HCEC 1CT (cell line): ENCODE measurements at regions not wholly inside any gene's neighbourhood (a gene's known extent, or its start where the extent isn't known, plus 50 kb on each side); places are given as distances from the start of the nearest gene placed in this dataset.

Experiments
- DNase-seq: peaks from one replicate; pipeline ENCODE4 v3.0.0-alpha.2; 2017

GRCh38 chr1:59071289-59071688 is 225.6 kb upstream of the FGGY start:
- no peak for DNase-seq

DNA sequence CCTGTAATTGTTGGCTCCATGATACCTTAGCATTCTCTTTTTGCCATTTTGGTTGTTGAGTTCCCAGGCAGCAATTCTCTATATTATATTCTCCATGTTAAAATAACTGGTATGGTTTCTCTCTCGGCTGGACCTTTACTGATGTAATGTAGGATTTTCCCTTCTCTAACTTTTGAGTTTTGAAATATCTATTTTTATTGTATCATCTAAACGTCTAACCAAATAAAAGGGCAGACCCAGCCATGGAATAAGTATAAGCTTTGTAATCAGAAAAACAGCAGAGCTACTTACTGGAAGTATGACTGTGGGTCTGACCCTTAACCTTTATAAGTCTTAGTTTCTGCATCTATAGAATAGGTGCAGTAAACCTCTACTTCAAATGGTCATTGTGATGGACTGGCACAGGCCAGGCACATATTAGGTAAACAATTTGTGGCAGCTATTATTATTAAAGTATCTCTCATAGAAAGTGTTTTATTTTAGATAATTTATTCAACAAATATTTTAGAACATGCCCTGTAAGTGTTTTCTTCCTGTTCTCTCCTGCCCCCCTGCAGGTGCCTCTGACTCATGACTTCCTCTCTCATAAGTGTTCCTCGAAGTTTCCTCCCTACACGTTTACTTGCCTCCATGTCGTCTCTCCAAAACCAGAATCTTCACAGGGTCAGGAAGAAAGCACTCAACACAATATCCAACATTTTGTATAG is 224.9 kb upstream of the FGGY start:
- DNase-seq, result no peak

- no peak for DNase-seq
Measured at GRCh38 chr1:59072583-59072947, 224.3 kb upstream of the FGGY start.

DNA sequence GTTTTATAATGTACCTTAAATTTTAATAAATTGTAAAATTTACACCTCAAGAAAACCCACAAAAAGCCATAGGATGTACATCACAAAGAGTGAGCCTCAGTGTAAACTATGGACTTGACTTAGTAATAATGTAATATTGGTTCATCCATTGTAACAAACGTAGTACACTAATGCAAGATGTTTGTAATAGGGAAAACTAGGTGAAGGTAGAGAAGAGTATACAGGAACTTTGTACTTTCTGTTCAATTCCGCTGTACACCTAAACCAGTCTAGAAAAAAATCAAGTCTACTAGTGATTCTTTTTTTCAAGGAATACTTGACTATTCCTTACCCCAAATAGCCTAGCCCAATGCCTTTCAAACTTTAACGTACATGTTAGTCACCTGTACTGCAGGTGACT is 222.3 kb upstream of the FGGY start:
- DNase-seq, result no peak

GRCh38 chr1:59075021-59075420 is 221.9 kb upstream of the FGGY start:
- no peak for DNase-seq

GRCh38 chr1:59076612-59077011 is 220.3 kb upstream of the FGGY start:
- DNase-seq, result peak; percentile 41

GRCh38 chr1:59077466-59078069 is 219.3 kb upstream of the FGGY start:
- DNase-seq, result no peak

DNA sequence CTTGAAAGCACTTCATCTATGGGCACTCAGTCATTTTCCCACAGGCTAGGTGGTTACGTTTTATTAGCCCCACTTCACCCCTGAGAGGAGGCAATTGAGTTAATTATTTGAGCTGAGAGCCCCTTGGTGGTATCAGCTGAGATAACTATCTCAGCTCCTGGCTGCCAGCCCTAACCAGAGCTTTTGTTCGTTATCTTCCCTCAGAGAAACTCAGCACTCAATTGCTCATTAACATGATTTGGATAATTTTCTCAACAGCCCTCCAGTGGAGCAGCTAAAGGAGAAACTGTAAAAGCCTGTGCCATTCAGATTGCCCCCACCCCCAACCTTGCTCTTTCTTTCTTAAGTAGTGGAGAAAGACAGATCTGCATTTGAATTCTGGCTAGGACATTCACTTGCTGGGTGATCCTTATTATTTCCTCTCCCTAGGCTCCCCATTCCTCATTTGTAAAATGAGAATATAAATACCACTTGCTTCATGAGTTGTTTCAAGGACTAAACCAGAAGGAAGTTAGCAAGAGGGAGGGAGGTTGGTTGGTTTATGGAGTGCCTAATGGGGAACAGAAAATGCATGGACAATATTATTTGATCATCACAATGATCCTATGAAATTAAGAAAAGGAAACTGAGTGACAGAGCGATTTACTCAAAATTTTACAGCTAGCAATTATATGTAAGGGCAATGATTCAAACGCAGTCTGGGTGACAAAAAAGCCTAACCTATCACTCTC is 218.7 kb upstream of the FGGY start:
- no peak for DNase-seq

DNA sequence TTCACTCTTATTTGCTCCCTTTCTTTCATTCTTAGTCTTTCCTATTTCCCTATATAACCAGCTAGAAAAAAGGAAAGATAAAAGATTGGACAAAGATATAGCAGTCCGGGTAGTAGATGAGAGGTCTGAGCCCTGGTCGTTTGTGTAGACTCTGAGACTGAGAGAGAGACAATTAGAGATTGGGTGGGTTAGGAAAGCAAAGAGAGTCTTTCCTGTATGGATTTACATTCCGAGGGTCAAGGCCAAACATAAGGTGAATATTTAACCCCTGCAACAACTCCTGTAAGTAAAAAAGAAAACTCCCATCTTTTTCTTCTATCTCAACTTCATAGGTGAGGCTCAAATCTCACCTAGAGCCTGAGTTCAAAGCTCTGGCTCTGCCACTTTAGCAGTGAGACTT is 218.0 kb upstream of the FGGY start:
- no peak for DNase-seq

- DNase-seq, result peak; percentile 24
Measured at GRCh38 chr1:59079434-59080140, 217.3 kb upstream of the FGGY start.

DNA sequence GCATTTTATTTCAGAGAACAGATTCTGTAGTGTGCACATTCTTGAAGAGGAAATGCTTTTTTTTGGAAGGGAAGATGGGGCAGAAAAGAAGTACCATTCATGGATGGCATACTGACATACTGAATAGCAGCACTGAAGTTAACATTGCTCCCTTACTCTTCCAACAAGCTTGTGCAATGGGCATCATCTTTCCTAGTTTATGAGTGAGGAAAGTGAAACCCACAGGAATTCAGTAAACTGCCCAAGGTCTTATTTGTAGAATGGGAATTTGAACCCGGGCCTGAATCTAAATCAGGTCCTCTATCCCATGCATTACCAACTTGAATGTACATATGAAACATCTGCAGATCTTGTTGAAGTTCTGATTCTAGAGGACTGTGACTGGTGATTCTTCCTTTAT is 215.7 kb upstream of the FGGY start:
- DNase-seq, result no peak

DNA sequence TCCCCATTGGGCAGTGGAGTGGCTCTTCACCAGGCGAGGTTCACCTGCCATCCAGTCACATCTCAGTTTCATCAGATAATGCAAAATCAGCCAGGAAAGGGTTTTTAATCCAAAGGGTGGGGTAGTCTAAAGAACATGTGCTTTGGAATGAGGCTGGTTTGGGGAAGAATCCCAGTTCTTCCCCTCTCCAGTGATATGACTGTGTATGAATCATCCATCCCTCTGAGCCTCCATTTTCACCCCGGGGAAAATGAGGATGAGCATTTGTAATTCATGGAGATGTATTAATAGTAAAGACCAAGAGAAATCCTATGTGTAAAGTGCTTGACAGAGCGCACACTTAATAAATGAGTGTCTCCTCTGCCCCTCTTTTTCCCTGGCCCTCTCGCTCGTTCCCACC is 215.1 kb upstream of the FGGY start:
- DNase-seq, result peak; percentile 59

- DNase-seq, result no peak
Measured at GRCh38 chr1:59083946-59084865, 212.7 kb upstream of the FGGY start.

DNA sequence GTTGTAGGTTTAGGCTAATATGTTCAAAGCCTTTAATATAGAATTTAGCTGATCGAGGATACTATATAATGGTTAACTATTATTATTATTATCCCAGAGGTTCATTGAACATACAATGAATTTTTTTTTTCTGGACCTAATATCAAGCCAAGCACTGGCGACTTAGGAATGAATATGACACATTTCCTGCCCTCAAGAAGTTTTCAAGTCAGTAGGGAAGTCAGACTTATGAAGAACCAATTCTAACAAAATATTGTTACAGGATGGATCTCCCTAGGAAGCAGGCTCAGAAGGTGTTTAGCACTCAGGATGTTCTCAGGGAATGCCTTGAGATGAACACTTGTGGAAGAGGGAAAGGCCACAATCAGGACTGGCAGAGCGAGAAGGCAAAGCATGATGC is 211.8 kb upstream of the FGGY start:
- DNase-seq, result no peak

DNA sequence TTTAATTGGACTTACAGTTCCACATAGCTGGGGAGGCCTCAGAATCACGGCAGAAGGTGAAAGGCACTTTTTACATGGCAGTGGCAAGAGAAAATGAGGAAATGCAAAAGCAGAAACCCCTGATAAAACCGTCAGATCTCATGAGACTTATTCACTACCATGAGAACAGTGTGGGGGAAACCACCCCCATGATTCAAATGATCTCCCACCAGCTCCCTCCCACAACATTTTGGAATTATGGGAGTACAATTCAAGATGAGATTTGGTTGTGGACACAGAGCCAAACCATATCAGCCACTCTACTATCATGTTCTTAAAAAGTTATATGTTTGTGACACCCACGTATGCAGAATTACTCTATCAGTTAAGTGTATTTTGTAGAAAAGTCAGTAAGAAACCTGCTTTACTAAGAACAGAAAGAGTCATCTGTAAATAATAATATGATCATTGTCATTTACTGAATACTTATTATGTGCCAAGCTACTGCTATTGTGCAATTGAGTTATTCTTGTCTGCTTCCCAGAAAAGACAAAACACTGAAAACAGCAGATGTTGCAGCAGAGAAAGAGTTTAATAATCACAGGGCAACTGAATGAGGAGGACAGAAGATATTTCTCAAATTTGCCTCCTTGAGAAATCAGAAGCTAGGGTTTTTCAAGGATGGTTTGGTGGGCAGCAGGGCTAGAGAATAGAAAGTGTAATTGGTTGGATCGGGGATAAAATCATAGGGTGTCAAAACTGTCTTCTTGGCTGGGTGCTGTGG is 207.7 kb upstream of the FGGY start:
- DNase-seq, result no peak

- DNase-seq, result no peak
Measured at GRCh38 chr1:59089922-59090457, 206.9 kb upstream of the FGGY start.

DNA sequence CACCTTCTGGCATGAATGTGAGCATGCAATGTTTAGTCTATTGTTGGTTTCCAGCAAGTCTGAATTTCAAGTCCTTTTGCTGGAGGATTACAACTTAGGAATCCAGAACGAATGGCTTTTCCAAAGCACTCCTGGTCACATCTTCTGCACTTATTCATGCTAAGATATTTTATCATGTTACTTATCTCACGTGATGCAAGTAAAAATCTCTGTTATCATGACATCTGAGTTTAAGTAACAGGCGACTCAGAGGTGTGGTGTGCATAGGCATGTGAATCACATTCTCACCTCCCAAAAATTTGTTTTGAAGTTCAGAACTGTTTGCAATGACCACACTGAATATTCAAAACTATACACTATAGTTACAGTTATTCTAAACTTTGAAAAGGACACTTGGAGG is 204.8 kb upstream of the FGGY start:
- peak; percentile 37 for DNase-seq

DNA sequence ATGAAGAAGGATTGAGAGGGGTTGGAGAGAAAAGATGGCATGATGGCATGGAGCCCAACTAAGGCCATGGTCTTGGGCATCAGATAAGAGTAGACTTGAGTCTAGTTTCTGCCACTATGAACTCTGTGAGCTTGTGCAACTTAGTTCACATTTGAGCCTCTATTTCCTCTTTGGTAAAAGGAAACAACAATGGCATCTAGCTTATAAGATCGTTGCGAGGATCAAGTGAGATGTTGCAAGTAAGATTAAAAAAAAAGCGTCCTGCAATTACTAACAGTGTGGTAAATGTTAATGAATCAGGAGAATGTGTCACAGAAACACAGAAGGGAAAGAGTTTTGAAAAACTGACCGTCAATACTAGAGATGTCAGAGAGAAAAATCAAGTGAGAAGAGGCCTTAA is 202.9 kb upstream of the FGGY start:
- DNase-seq, result no peak

GRCh38 chr1:59096501-59096900 is 200.4 kb upstream of the FGGY start:
- no peak for DNase-seq

- DNase-seq, result no peak
Measured at GRCh38 chr1:59098655-59099054, 198.2 kb upstream of the FGGY start.

DNA sequence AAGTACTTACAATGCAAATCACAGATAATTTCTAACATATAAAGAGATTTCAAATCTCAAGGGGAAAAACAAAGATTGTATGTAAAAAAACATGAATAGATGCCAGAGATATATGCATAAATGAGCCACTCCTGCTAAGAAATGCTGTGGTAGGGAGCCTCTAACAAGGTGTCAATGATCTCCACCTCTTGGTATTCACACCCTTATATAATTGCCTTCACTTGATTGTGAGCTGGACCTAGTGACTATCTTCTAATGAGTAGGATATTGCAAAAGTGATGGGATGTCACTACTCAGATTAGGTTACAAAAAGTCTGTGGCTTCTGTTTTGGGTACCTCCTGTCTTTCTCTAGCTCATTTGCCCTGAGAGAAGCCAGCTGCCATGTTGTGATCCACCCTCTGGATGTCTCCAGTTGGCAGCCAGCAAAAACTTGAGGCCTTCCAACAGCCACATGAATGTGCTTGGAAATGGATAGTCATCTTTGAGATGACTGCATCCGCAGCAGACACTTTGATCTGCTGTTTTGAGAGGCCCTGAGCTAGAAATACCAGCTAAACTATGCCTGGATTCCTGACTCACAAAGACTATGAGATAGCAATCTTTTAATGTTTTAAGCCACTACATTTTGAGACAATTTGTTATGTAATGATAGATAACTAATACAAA is 196.1 kb upstream of the FGGY start:
- DNase-seq, result no peak
